ENCODE measurements at regions not wholly inside any gene's neighbourhood (a gene's known extent, or its start where the extent isn't known, plus 50 kb on each side); places are given as distances from the start of the nearest gene placed in this dataset.

DNA sequence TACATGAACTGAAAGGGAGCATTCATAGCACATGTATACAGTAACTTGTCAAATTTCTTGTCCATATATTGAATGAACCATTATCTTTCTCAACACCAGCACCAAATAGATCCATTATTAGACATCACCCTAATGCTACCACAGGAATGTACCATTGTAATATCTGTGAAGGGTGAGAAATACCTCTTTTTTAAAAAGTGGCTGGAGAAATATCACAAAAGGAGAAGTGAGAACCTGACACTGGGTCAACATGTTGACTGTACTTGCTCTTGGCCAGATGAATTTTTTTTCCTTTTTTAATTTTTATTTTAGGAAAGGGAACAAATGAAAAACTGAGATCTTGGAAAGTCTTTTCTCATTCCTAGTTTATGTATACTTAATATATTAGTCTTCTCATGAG, 63.5 kb downstream of the CAVIN2 start:
- DNase-seq (ENCODE audit: low read depth), result no peak
- peaks cover 4% of the 10 kb centered on the region for H3K27me3 ChIP-seq (ENCODE audit: control insufficient read depth, insufficient read depth, low read length)
- ChIA-PET POLR2A (no interaction called here), CTCF (no interaction called here)
- no peaks in the 10 kb centered on the region for H3K36me3 ChIP-seq (ENCODE audit: control insufficient read depth, insufficient read depth, low read length)
- TF ChIP-seq, protein P1, sequence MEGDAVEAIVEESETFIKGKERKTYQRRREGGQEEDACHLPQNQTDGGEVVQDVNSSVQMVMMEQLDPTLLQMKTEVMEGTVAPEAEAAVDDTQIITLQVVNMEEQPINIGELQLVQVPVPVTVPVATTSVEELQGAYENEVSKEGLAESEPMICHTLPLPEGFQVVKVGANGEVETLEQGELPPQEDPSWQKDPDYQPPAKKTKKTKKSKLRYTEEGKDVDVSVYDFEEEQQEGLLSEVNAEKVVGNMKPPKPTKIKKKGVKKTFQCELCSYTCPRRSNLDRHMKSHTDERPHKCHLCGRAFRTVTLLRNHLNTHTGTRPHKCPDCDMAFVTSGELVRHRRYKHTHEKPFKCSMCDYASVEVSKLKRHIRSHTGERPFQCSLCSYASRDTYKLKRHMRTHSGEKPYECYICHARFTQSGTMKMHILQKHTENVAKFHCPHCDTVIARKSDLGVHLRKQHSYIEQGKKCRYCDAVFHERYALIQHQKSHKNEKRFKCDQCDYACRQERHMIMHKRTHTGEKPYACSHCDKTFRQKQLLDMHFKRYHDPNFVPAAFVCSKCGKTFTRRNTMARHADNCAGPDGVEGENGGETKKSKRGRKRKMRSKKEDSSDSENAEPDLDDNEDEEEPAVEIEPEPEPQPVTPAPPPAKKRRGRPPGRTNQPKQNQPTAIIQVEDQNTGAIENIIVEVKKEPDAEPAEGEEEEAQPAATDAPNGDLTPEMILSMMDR (IDR thresholded peaks at IDR 0.05; ENCODE audit: insufficient read depth, low read depth, low read length), result no peak
- no peak overlapping the region for H3K4me3 ChIP-seq (ENCODE audit: low read depth, low read length)
